ENCODE measurements at regions not wholly inside any gene's neighbourhood (a gene's known extent, or its start where the extent isn't known, plus 50 kb on each side); places are given as distances from the start of the nearest gene placed in this dataset.

DNA sequence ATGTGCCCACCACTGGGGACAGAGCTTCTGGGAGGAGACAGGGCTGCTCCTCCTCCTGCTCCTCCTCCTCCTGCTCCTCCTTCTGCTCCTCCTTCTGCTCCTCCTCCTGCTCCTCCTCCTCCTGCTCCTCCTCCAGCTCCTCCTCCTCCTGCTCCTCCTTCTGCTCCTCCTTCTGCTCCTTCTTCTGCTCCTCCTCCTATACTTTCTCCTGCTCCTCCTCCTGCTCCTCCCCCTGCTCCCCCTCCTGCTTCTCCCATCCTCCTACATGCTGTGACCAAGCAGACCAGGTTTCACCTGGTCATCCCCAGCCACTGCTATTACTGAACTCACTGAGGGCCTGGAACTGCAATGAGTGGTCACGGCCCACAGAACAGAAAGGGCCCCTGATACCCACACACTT, 154.0 kb upstream of the PPP2R2D start:
- Histone ChIP-seq H3K4me2 (replicated peaks; ENCODE audit: extremely low read depth, low read length, poor library complexity, severe bottlenecking) (no peak overlapping the region), H4K20me1 (ENCODE audit: insufficient read depth, low read length) (no peaks in the 10 kb centered on the region), H3K27ac (ENCODE audit: low read depth in 1 of 2, low read length in 2 of 2) (no peak overlapping the region), H3K27me3 (ENCODE audit: control insufficient read depth in 2 of 2, insufficient read depth in 2 of 2, low read length in 2 of 2) (no peaks in the 10 kb centered on the region), H3K9me3 (replicated peaks in 1 of 2; ENCODE audit: control insufficient read depth in 1 of 2, insufficient read depth in 1 of 2, low read length in 2 of 2) (no peaks in the 10 kb centered on the region), H3K79me2 (ENCODE audit: insufficient read depth, low read length) (no peaks in the 10 kb centered on the region), H2AFZ (ENCODE audit: insufficient read depth, low read depth, low read length, poor library complexity, severe bottlenecking) (no peak overlapping the region), H3K9ac (ENCODE audit: insufficient read depth, low read length, poor library complexity, severe bottlenecking) (no peak overlapping the region), H3K4me3 (replicated peaks in 1 of 3; ENCODE audit: low read depth in 2 of 3, low read length in 3 of 3) (no peak overlapping the region), H3K4me1 (ENCODE audit: control insufficient read depth in 1 of 2, insufficient read depth in 2 of 2, low read length in 2 of 2) (no peaks in the 10 kb centered on the region), H3K36me3 (replicated peaks in 1 of 2; ENCODE audit: control insufficient read depth in 1 of 2, insufficient read depth in 2 of 2, low read length in 2 of 2) (no peaks in the 10 kb centered on the region)
- peaks cover 8 to 13% (median 12%) of the 10 kb centered on the region in 3 donors for H3K27me3 Mint-ChIP-seq (ENCODE audit: low read depth in 3 of 3)
- intact Hi-C loops (cut with micrococcal nuclease), result no loop called here
- H3K36me3 Mint-ChIP-seq, result no peaks in the 10 kb centered on the region
- H3K4me3 Mint-ChIP-seq, result no peak overlapping the region
- no peaks in the 10 kb centered on the region for H3K9me3 Mint-ChIP-seq
- TF ChIP-seq, protein P1, sequence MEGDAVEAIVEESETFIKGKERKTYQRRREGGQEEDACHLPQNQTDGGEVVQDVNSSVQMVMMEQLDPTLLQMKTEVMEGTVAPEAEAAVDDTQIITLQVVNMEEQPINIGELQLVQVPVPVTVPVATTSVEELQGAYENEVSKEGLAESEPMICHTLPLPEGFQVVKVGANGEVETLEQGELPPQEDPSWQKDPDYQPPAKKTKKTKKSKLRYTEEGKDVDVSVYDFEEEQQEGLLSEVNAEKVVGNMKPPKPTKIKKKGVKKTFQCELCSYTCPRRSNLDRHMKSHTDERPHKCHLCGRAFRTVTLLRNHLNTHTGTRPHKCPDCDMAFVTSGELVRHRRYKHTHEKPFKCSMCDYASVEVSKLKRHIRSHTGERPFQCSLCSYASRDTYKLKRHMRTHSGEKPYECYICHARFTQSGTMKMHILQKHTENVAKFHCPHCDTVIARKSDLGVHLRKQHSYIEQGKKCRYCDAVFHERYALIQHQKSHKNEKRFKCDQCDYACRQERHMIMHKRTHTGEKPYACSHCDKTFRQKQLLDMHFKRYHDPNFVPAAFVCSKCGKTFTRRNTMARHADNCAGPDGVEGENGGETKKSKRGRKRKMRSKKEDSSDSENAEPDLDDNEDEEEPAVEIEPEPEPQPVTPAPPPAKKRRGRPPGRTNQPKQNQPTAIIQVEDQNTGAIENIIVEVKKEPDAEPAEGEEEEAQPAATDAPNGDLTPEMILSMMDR (IDR thresholded peaks at IDR 0.05), result no peak
- no peak for DNase-seq
- H3K4me1 Mint-ChIP-seq, result peaks cover 11% of the 10 kb centered on the region
- no peak overlapping the region for H3K27ac Mint-ChIP-seq
- WGBS (ENCODE audit: insufficient coverage), result no CpG with 5 or more reads among the region's 1 CpG

DNA sequence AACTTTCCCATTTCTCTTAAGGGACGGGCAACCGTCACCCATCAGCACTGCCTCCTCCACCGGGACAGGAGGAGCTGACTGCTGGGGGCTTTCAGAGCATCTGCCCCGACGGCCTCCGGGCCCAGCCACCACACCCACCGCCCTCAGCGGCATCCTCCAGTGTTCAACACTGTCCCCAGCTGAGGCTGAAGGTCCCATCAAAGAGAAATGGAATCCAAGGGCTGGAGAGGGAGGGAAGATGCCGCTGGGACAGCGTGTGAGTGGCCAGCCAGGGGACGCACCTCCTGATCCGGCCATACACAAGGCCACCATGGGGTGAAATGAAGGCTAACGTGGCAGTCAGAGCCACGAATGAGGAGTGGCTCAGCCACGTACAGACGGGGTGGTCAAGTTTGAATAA, 153.6 kb upstream of the PPP2R2D start:
- peaks cover 11% of the 10 kb centered on the region for H3K4me1 Mint-ChIP-seq
- no peak overlapping the region for H3K4me3 Mint-ChIP-seq
- Histone ChIP-seq H3K9me3 (replicated peaks in 1 of 2; ENCODE audit: control insufficient read depth in 1 of 2, insufficient read depth in 1 of 2, low read length in 2 of 2) (no peaks in the 10 kb centered on the region), H3K27ac (ENCODE audit: low read depth in 1 of 2, low read length in 2 of 2) (no peak overlapping the region), H3K36me3 (replicated peaks in 1 of 2; ENCODE audit: control insufficient read depth in 1 of 2, insufficient read depth in 2 of 2, low read length in 2 of 2) (no peaks in the 10 kb centered on the region), H3K27me3 (ENCODE audit: control insufficient read depth in 2 of 2, insufficient read depth in 2 of 2, low read length in 2 of 2) (no peaks in the 10 kb centered on the region), H3K9ac (ENCODE audit: insufficient read depth, low read length, poor library complexity, severe bottlenecking) (no peak overlapping the region), H3K4me1 (ENCODE audit: control insufficient read depth in 1 of 2, insufficient read depth in 2 of 2, low read length in 2 of 2) (no peaks in the 10 kb centered on the region), H3K4me2 (replicated peaks; ENCODE audit: extremely low read depth, low read length, poor library complexity, severe bottlenecking) (no peak overlapping the region), H4K20me1 (ENCODE audit: insufficient read depth, low read length) (no peaks in the 10 kb centered on the region), H3K79me2 (ENCODE audit: insufficient read depth, low read length) (no peaks in the 10 kb centered on the region), H2AFZ (ENCODE audit: insufficient read depth, low read depth, low read length, poor library complexity, severe bottlenecking) (no peak overlapping the region), H3K4me3 (replicated peaks in 1 of 3; ENCODE audit: low read depth in 2 of 3, low read length in 3 of 3) (no peak overlapping the region)
- no peak for DNase-seq
- H3K27ac Mint-ChIP-seq, result no peak overlapping the region
- TF ChIP-seq, protein P1 (IDR thresholded peaks at IDR 0.05), result no peak
- H3K9me3 Mint-ChIP-seq, result no peaks in the 10 kb centered on the region
- intact Hi-C loops (cut with micrococcal nuclease), result no loop called here
- H3K36me3 Mint-ChIP-seq, result no peaks in the 10 kb centered on the region
- peaks cover 8 to 14% (median 13%) of the 10 kb centered on the region in 3 donors for H3K27me3 Mint-ChIP-seq (ENCODE audit: low read depth in 3 of 3)
- WGBS (ENCODE audit: insufficient coverage), result 90% methylated on average over 15 of the region's 16 CpGs

Measured in CD14-positive monocyte (primary cell).